Uterus (tissue), 2 donors: ENCODE measurements at regions not wholly inside any gene's neighbourhood (a gene's known extent, or its start where the extent isn't known, plus 50 kb on each side); places are given as distances from the start of the nearest gene placed in this dataset.

Experiments used
- POLR2A ChIP-seq, 2 donors: fragments of 450-650 bp; IDR thresholded peaks; one replicate each; pipeline ENCODE4 v1.6.1; 2016; ENCODE audit warnings: antibody characterized with exemption in 2 of 2, mild to moderate bottlenecking in 1 of 2, moderate library complexity in 1 of 2
- TF ChIP-seq, protein P1 (sequence below), 4 experiments: fragments of 200-600 bp in 2 of 4; fragments of 450-650 bp in 2 of 4; sonication (generic) in 2 of 4; IDR thresholded peaks; one replicate each; pipeline ENCODE4 v1.5.1; 2016 to 2019; ENCODE audit warnings: antibody characterized with exemption in 4 of 4, mild to moderate bottlenecking in 2 of 4, moderate library complexity in 1 of 4

DNA sequence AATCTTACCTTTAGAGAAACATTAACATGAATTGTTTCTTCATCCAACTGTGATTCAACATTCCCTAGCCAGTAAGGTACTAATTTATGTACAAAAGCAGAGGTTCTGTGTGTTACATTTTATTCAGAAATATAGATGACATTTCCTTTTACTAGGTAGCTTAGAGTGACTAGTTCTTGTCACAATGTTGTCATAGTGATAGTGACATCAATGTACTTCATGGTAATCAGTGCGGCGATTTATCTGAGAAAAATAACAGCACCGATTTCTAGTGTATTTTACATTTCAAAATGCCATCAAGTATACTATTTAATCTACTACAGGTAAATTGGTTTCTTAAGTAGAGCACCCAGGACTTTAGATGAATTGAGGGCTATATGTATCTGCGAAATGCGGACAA is 72.1 kb upstream of the DGKB start:
- TF ChIP-seq, protein P1, sequence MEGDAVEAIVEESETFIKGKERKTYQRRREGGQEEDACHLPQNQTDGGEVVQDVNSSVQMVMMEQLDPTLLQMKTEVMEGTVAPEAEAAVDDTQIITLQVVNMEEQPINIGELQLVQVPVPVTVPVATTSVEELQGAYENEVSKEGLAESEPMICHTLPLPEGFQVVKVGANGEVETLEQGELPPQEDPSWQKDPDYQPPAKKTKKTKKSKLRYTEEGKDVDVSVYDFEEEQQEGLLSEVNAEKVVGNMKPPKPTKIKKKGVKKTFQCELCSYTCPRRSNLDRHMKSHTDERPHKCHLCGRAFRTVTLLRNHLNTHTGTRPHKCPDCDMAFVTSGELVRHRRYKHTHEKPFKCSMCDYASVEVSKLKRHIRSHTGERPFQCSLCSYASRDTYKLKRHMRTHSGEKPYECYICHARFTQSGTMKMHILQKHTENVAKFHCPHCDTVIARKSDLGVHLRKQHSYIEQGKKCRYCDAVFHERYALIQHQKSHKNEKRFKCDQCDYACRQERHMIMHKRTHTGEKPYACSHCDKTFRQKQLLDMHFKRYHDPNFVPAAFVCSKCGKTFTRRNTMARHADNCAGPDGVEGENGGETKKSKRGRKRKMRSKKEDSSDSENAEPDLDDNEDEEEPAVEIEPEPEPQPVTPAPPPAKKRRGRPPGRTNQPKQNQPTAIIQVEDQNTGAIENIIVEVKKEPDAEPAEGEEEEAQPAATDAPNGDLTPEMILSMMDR (IDR thresholded peaks at IDR 0.05): no peak
- no peak for TF ChIP-seq POLR2A (IDR thresholded peaks at IDR 0.05)
